ENCODE measurements at regions not wholly inside any gene's neighbourhood (a gene's known extent, or its start where the extent isn't known, plus 50 kb on each side); places are given as distances from the start of the nearest gene placed in this dataset.

DNA sequence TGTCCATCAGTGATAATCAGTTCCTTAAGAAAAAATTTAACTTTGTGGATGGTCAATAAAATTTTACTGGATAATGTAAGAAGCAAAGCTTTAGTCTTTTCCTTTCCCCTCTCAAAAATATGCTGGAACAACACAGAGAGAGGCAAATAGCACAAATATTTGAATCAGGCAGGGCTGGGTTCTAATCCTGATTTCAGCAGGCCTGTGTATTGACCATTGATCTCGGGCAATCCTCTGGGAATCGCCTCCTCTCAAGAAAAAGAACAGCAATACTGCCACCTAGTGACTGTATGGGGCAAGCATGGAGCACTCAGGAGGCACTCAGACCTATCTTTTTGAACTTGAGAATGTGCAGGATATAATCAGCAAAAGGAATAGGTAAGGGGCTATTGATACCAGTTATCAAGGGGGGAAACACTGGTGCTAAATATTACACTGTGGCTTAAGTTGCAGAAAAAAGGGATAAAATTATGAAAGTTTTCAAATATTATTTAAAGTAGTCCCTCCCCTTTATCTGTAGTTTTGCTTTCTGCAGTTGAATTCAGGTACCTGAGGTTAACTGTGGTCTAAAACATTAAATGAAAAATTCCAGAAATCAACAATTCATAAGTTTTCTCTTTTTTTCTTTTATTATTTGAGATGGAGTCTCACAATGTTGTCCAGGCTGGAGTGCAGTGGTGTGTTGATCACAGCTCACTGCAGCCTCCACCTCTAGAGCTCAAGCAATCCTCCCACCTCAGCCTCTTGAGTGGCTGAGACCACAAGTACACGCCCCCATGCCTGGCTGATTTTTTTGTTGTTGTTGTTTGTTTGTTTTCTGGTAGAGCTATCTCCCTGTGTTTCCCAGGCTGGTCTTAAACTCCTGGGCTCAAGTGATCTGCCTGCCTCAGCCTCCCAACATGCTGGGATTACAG, 91.8 kb upstream of the NHSL1 start:
- H3K4me3 Mint-ChIP-seq: no peak overlapping the region
- ATAC-seq (replicated peaks): no peak
- no peaks in the 10 kb centered on the region for H3K27me3 Mint-ChIP-seq
- H3K36me3 Mint-ChIP-seq: no peaks in the 10 kb centered on the region
- H3K27ac Mint-ChIP-seq: no peak overlapping the region
- peaks cover 29 to 50% of the 10 kb centered on the region in 2 donors for H3K4me1 Mint-ChIP-seq
- no peaks in the 10 kb centered on the region for H3K9me3 Mint-ChIP-seq
- DNase-seq: peak; percentile 35

DNA sequence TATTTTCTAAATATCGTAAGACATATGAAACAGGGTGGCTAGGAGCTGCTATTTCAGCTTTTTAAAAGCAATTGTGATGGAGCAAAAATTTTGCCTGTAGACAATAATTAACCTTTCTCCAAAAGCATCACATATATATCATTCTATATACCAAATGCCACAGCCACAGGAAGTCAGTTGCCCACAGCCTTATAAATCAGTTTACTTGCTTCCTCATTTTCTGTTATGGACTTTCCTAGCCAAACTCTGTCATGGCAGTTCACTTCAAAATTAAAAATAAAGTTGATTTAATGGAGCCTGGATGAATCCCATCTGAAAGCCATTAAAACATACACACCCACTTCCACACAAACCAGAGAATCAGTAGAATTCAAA, 93.4 kb upstream of the NHSL1 start:
- Mint-ChIP-seq H3K9me3 (no peaks in the 10 kb centered on the region), H3K4me3 (peak overlapping the region; percentile 80 to 82), H3K4me1 (peaks cover 29 to 50% of the 10 kb centered on the region in 2 donors), H3K27ac (peak overlapping the region; percentile 99), H3K27me3 (no peaks in the 10 kb centered on the region), H3K36me3 (no peaks in the 10 kb centered on the region)
- DNase-seq (peak; percentile 33), ATAC-seq (replicated peaks) (peak; percentile 86 to 88)

DNA sequence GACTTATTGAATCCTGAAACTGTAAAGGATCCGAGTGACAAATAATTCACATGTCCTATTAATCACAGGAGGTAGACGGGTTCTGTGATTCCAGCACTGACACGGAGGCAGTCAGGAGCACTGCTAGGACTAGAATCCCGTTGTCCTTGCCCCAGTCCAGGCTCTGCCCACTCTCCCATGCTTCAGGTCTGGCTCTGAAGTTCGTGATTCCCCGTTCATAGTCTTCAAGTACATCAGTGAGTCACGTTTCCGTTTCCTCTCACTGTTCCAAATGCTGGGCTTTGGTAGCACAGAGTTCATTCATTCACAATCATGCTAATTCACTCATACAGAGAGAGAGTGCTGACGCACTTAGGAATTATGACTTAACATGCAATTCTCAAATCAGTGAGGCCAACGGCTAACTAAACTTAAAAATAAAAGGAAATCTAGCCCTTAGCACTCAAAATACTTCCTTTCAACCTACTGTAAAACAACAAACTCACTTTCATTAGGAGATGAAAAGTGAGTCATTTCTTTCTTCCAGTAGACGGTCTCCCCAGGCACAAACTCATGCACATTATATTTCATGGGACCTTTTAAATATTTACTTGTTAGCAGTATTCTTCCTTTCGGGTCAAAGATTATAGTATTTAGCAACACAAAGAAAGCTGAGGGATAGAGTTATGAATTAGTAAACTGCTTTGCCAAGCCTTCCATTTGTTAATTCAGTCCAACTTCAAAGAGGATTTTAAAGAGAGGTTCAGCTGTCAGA, 94.0 kb upstream of the NHSL1 start:
- DNase-seq (peak; percentile 67), ATAC-seq (replicated peaks) (peak; percentile 92)
- Mint-ChIP-seq H3K36me3 (no peaks in the 10 kb centered on the region), H3K4me3 (peak overlapping the region; percentile 80 to 82), H3K4me1 (peaks cover 29 to 50% of the 10 kb centered on the region in 2 donors), H3K27me3 (no peaks in the 10 kb centered on the region), H3K9me3 (no peaks in the 10 kb centered on the region), H3K27ac (peak overlapping the region; percentile 99)

- peaks cover 25 to 43% of the 10 kb centered on the region in 2 donors for H3K4me1 Mint-ChIP-seq
- no peaks in the 10 kb centered on the region for H3K9me3 Mint-ChIP-seq
- no peak for ATAC-seq (replicated peaks)
- H3K27me3 Mint-ChIP-seq: no peaks in the 10 kb centered on the region
- DNase-seq: no peak
- H3K36me3 Mint-ChIP-seq: no peaks in the 10 kb centered on the region
- no peak overlapping the region for H3K27ac Mint-ChIP-seq
- H3K4me3 Mint-ChIP-seq: peak overlapping the region in 1 of 2 donors; percentile 80
Measured at GRCh38 chr6:138593909-138594757, 94.8 kb upstream of the NHSL1 start.

DNA sequence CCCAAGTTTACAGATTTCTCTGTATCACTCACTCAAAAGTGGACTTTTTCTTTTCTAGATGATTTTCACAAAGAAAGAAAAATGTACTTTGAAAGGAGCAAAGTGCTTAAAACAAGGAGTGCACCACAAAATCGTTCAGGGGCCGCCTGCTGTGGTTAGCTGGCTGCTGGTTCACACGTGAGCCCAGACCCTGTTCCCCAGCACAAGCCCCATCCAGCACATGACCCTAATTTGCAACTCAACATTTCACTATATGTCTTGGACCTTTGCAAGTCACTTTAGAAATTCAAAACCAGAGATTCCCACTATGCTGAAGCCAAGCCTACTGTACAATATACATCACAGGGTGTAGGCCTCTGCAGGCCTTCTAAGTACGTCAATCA, 95.5 kb upstream of the NHSL1 start:
- no peak overlapping the region for H3K27ac Mint-ChIP-seq
- no peak for ATAC-seq (replicated peaks)
- H3K9me3 Mint-ChIP-seq: no peaks in the 10 kb centered on the region
- H3K4me1 Mint-ChIP-seq: peaks cover 25 to 43% of the 10 kb centered on the region in 2 donors
- H3K36me3 Mint-ChIP-seq: no peaks in the 10 kb centered on the region
- no peaks in the 10 kb centered on the region for H3K27me3 Mint-ChIP-seq
- no peak overlapping the region for H3K4me3 Mint-ChIP-seq
- no peak for DNase-seq

DNA sequence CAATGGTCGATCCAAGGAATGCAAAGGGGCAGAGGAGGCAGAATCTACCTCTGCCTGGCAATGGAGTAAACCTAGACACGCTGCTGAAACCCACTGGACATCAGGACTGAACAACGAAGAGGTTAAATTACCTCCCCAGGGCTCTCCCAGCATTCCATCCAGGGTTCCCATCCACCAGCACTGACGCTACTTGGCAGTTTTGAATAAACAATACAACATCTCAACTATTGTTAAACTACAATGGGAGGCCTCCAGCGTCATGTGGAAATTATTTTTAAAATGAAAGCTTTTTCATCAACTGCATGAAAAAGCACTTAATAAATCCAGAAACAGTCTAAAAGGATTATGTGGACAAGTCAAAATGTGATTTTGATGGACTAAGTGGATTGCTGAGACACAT, 96.8 kb upstream of the NHSL1 start:
- H3K27ac Mint-ChIP-seq: no peak overlapping the region

GRCh38 chr6:138596591-138596990, 97.3 kb upstream of the NHSL1 start:
- H3K4me3 Mint-ChIP-seq: no peak overlapping the region
- DNase-seq (no peak), ATAC-seq (replicated peaks) (no peak)
- H3K27me3 Mint-ChIP-seq: no peaks in the 10 kb centered on the region
- H3K9me3 Mint-ChIP-seq: no peaks in the 10 kb centered on the region
- no peaks in the 10 kb centered on the region for H3K36me3 Mint-ChIP-seq
- no peak overlapping the region for H3K27ac Mint-ChIP-seq
- peaks cover 19 to 30% of the 10 kb centered on the region in 2 donors for H3K4me1 Mint-ChIP-seq

More for the DNA sequence above, 96.8 kb upstream of the NHSL1 start:
- H3K36me3 Mint-ChIP-seq: no peaks in the 10 kb centered on the region
- no peak for DNase-seq
- H3K27me3 Mint-ChIP-seq: no peaks in the 10 kb centered on the region
- no peak for ATAC-seq (replicated peaks)
- H3K4me1 Mint-ChIP-seq: peaks cover 22 to 33% of the 10 kb centered on the region in 2 donors
- H3K4me3 Mint-ChIP-seq: no peak overlapping the region
- H3K9me3 Mint-ChIP-seq: no peaks in the 10 kb centered on the region

GRCh38 chr6:138597336-138597735, 98.0 kb upstream of the NHSL1 start:
- no peaks in the 10 kb centered on the region for H3K36me3 Mint-ChIP-seq
- no peak overlapping the region for H3K4me3 Mint-ChIP-seq
- H3K4me1 Mint-ChIP-seq: peaks cover 18 to 23% of the 10 kb centered on the region in 2 donors
- no peak for ATAC-seq (replicated peaks)
- no peaks in the 10 kb centered on the region for H3K27me3 Mint-ChIP-seq
- no peaks in the 10 kb centered on the region for H3K9me3 Mint-ChIP-seq
- H3K27ac Mint-ChIP-seq: no peak overlapping the region
- no peak for DNase-seq

DNA sequence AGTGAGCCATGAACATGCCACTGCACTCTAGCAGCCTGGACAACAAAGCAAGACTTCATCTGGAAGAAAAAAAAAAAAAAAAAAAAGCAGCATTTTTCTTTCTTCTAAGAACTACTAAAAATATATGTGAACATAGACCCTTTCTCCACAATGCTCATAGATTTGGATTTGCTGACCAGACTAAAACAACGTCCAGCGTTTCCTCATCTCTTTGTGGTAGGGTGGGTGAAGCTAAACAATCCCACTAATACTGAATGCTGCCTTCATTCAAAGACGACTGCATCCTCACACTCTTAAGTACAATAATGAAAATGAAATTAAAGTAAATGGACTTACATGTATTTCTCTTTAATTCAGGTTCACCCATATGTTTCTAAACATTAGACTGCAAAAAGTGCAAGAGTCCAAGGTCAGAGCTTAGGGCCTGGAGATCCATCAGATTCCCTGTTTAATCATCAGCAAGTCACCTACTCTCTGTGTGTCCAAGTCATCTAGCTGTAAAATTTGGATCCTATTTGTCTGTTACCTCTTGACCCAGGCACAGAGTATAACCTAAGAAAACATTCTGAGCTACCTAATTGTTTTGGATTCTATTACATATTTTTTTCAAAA, 99.4 kb upstream of the NHSL1 start:
- no peak overlapping the region for H3K27ac Mint-ChIP-seq
- no peaks in the 10 kb centered on the region for H3K9me3 Mint-ChIP-seq
- H3K4me3 Mint-ChIP-seq: no peak overlapping the region
- ATAC-seq (replicated peaks) (no peak), DNase-seq (no peak)
- H3K4me1 Mint-ChIP-seq: peaks cover 6 to 10% of the 10 kb centered on the region in 2 donors
- no peaks in the 10 kb centered on the region for H3K27me3 Mint-ChIP-seq
- H3K36me3 Mint-ChIP-seq: no peaks in the 10 kb centered on the region

- no peak overlapping the region for H3K4me3 Mint-ChIP-seq
- no peak for DNase-seq
- no peak for ATAC-seq (replicated peaks)
- no peaks in the 10 kb centered on the region for H3K4me1 Mint-ChIP-seq
- no peak overlapping the region for H3K27ac Mint-ChIP-seq
- H3K9me3 Mint-ChIP-seq: no peaks in the 10 kb centered on the region
- H3K36me3 Mint-ChIP-seq: no peaks in the 10 kb centered on the region
- H3K27me3 Mint-ChIP-seq: no peaks in the 10 kb centered on the region
Measured at GRCh38 chr6:138600261-138600660, 101.0 kb upstream of the NHSL1 start.

- no peaks in the 10 kb centered on the region for H3K36me3 Mint-ChIP-seq
- H3K27me3 Mint-ChIP-seq: no peaks in the 10 kb centered on the region
- no peak overlapping the region for H3K27ac Mint-ChIP-seq
Measured at GRCh38 chr6:138600726-138601125, 101.4 kb upstream of the NHSL1 start.

GRCh38 chr6:138601128-138601527, 101.8 kb upstream of the NHSL1 start:
- Mint-ChIP-seq H3K27ac (no peak overlapping the region), H3K4me1 (no peaks in the 10 kb centered on the region), H3K27me3 (no peaks in the 10 kb centered on the region), H3K4me3 (no peak overlapping the region), H3K9me3 (no peaks in the 10 kb centered on the region), H3K36me3 (no peaks in the 10 kb centered on the region)
- no peak for DNase-seq
- ATAC-seq (replicated peaks): no peak

More at GRCh38 chr6:138600726-138601125, 101.4 kb upstream of the NHSL1 start:
- ATAC-seq (replicated peaks) (no peak), DNase-seq (no peak)
- Mint-ChIP-seq H3K4me3 (no peak overlapping the region), H3K9me3 (no peaks in the 10 kb centered on the region), H3K4me1 (no peaks in the 10 kb centered on the region)

DNA sequence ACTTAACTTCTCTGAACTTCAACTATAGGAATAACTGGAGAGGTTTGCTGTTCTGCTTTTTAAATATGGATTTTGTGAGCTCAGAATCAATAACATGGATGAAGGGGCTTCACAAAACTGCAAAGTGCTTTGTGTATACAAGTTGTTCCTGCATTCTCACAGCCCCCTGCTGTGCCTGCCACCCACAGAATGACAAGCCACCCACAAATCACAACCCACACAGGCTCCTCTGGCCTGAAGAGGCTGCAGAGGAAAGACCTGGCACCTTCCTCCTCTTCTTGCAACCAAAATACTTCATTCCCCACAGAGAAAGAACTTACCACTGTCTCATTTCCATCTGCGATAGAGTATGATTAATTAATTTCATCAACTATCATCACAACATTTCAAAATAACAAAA, 106.7 kb upstream of the NHSL1 start:
- Mint-ChIP-seq H3K36me3 (no peaks in the 10 kb centered on the region), H3K27me3 (no peaks in the 10 kb centered on the region)

More for the DNA sequence above, 106.7 kb upstream of the NHSL1 start:
- ATAC-seq (replicated peaks): no peak
- no peak overlapping the region for H3K4me3 Mint-ChIP-seq
- no peaks in the 10 kb centered on the region for H3K4me1 Mint-ChIP-seq
- no peak for DNase-seq
- no peaks in the 10 kb centered on the region for H3K9me3 Mint-ChIP-seq
- H3K27ac Mint-ChIP-seq: no peak overlapping the region

Measured in stimulated activated naive B cell treated with anti-CD40 and anti-IgM and Interleukin-4, amounts not matched to agents 10 μg/mL and 1 μg/mL and 100 μg/mL, for 72 hours (primary cell).